GM15510 (cell line): ENCODE measurements at regions not wholly inside any gene's neighbourhood (a gene's known extent, or its start where the extent isn't known, plus 50 kb on each side); places are given as distances from the start of the nearest gene placed in this dataset.

Source experiments
- POLR2A ChIP-seq: IDR thresholded peaks from 3 replicates; pipeline ENCODE4 v1.6.1; 2011; ENCODE audit warnings: borderline replicate concordance; ENCODE audit not compliant: insufficient read length; ENCODE audit errors: extremely low read depth

DNA sequence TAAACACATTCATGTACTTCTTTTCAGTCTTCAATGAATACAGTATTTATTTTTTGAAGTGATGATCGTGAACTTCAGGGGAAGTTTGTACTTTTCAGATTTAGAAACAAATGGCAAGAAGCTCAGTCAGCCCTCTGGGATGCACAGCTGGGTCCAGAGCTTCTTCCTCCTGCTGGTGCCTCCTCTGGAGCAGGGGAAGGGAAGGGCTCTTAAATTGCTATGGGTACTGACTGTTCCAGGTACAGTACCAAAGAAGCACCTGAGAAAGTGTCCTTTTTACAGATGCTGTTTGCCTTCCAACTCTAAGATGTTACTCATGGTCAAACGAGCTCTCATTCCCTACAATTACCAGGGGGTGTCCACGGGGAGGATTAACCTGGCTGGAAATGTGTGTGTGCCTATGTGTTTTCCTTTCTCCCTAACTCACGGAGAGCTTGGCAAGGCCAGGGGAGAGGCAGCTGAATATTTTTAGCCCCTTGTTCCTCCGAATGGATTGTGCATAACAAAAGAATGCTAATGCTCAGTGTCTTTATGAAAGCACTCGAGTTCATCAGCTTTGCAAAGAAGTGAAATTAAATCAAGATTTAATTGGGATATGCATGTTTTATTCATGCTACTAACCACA is 313.7 kb upstream of the CADM1 start:
- no peak for TF ChIP-seq POLR2A

DNA sequence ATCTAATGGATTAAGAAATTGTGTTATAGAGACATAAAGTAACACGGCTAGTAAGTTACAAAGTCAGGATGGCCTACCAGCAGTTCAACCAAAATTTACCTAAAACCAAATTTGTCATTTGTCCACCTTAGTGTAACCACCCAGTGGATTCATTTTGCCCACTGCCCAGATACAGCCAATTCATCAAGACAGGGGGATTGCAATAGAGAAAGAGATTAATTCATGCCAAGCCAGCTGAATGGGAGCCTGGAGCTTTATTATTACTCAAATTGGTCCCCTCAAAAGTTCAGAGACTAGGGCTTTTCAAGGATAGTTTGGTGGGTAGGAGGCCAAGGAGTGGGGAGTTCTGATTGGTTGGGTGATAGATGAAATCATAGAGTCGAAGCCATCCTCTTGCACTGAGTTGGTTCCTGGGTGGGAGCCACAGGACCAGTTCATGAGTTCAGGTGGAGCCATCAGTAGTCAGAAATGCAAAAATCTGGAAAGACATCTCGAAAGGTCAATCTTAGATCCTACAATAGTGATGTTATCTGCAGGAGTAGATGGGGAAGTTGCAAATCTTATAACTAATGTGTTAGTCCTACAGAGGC is 304.2 kb upstream of the CADM1 start:
- TF ChIP-seq POLR2A = no peak

- no peak for TF ChIP-seq POLR2A
These were observed 301.8 kb upstream of the CADM1 start for GRCh38 chr11:115806056-115806455.

- no peak for TF ChIP-seq POLR2A
These were observed 299.0 kb upstream of the CADM1 start for GRCh38 chr11:115803073-115803740.

- TF ChIP-seq POLR2A = no peak
These were observed 298.4 kb upstream of the CADM1 start for GRCh38 chr11:115802641-115803040.

DNA sequence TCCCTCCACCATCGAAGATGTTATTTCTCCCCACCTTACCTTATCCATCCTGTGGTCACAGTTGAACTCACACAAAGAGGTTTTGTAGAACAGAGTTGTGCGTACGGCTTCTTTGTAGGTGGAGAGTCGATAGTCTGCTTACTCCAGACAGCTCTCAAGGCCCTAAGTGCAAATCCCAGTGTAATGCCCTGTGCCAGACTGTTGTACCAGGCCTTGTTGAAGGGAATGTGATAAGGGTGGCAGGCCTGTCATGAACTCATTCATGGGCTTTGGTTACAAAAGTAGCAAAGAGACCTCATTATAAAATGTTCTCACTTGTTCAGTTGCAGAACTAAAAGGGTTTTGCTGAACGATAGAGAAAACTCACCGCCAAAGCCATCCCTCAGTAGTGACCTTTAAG is 288.7 kb upstream of the CADM1 start:
- TF ChIP-seq POLR2A = no peak

DNA sequence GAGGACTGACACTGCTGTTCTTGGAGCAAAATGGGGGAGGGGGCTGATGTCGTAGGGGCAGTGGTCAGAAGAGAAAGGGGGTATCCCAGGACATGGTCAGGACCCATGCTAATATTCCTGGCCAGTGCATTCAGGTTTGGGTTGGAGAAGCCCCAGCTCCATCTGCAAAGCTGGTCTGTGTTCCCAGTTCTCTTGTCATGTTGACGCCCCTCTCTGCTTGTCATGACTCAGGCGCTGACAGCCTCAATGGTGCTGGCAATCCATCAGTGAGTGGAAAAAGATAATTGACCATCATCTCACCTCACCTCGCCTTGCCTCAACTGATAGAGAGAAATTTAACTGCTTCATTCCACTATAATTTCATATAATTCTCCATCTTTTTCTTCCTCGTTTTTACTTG is 283.1 kb upstream of the CADM1 start:
- TF ChIP-seq POLR2A = no peak

DNA sequence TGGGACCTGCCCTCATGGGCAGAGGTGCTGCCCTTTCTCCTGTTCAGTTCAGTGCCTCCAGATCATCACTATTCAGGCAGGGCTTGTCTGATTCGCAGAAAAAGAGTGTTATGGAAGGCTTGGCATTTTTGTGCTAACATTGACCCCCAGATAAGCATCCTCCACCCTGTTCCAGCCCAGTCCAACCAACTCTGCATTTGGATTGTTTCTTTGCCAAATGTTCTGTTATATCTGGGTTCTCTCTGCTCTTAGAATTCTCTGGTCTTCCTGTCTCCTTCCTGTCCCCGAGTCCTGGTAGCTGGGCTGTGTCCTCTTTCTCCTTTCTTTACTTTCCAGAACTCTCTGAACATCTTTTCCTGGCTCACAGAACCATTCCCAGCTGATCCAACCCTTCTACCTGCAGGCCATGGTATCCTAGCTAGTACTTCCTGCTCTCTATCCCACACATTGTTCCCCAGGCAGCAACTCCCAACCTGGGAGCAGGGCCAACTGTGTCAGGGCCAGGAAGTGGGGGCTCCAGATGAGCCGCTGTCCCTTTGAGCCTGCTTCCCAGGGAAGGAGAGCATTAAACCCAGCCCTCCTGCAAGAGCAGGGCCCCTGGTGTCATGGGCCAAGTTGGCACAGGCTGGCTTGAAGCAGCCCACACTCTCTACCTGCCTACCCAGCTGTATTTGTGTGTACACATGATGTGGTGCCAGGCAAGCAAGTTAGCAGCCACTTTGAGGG is 280.7 kb upstream of the CADM1 start:
- no peak for TF ChIP-seq POLR2A

DNA sequence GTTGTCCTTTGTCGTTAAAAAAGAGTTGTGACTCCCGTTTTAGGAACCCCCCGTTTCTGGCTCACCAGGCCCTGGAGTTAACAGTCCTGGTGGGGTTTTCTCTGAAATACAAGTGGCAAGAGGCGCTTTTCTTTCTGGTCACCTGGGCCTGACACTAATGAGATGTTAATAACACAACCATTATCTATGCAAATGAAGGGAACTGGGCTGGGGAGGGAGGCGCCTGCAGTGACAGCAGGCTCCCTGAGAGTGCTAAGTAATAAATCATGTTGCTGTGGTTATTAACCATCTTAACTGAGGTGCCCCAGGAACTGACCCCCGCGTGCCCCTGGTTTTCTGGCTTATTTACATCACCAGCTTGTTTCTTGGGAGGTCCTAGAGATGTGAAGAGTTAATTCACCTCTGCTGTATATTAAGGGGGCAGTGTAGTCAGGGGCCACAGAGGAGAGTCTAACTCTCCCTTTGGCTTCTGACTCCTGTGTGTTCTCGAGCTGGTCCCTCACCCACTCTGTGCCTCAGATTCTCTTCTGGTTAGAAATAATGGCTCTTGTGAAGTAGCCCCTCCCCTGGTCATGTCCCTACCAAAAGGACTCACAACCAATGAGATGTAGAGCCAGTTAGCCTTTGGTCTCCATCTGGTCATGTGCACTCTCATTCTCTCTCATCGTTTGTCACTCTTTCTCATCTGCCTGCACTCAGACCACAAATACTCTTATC is 276.6 kb upstream of the CADM1 start:
- TF ChIP-seq POLR2A = no peak

GRCh38 chr11:115778928-115779650 is 274.9 kb upstream of the CADM1 start:
- no peak for TF ChIP-seq POLR2A

DNA sequence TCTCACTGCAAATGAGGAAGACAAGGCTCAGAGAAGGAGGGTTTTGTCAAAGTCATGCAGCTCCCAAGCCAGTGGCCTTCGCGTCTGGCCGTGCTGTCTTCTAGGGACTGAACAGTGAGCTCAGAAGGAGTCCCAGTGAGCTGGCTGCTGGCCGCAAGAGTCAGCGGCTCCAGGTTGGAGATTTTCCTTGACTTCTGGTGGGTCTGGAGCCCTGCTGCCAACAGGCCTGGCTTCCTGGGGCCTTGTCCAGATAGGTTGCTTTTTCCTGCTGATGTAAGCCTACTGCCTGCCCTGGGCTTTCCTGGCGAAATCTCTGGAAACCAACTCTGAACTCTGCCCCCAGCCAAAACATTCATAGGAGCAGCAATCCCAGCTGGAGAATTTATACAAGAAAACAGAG is 272.7 kb upstream of the CADM1 start:
- no peak for TF ChIP-seq POLR2A

GRCh38 chr11:115775846-115776245 is 271.6 kb upstream of the CADM1 start:
- TF ChIP-seq POLR2A = no peak

GRCh38 chr11:115774756-115775155 is 270.5 kb upstream of the CADM1 start:
- TF ChIP-seq POLR2A = no peak

DNA sequence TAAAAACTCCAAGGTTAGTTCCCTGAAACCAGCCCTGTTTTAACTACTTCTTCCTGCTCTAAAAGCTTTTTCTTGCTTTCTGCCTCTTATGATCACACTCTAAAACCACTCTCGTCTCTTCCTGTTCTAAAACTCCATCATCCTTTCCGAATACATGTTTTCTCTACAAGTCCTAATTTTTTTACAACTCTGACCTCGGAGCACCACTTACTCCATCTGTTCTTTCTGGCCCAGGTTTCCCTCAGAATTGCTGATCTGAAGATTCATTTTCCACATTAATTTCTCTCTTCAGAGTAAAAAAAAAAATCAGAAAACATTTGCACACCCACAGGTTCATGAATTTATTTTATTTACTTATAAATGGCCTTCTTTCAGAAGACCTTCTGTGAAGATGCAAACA is 265.7 kb upstream of the CADM1 start:
- TF ChIP-seq POLR2A = no peak
